AG04449 (cell line): ENCODE measurements at regions not wholly inside any gene's neighbourhood (a gene's known extent, or its start where the extent isn't known, plus 50 kb on each side); places are given as distances from the start of the nearest gene placed in this dataset.
"Not testable (repeated sequence)": the region's sequence is repeated elsewhere in the genome, so short reads cannot be mapped to it uniquely, and the experiment has no call there.

Experiments
- CTCF ChIA-PET: fragments of 350-600 bp; formaldehyde crosslinking; extraction: SDS; loops from one replicate; lab custom pipeline; 2021; ENCODE audit warnings: antibody characterized with exemption; lab: Yijun Ruan, JAX
- POLR2A ChIA-PET: fragments of 400-600, 350-600 bp; formaldehyde crosslinking; extraction: SDS; loops from one replicate; lab custom pipeline; 2020; ENCODE audit warnings: antibody characterized with exemption, inconsistent platforms; lab: Yijun Ruan, JAX
- DNase-seq: peaks from one replicate; pipeline ENCODE4 v3.0.0-alpha.2; 2010; ENCODE audit warnings: low read depth, low spot score
- H3K4me3 ChIP-seq: 2 replicates; pipeline ENCODE4 v1.5.1; 2011; ENCODE audit warnings: low read depth, mild to moderate bottlenecking, control low read depth, low read length
- TF ChIP-seq, protein P1 (sequence below): IDR thresholded peaks from one replicate; pipeline ENCODE4 v1.5.1; 2011; ENCODE audit warnings: mild to moderate bottlenecking, moderate library complexity, low read length, control low read depth, inconsistent platforms; ENCODE audit not compliant: insufficient read depth; ENCODE audit errors: missing control alignments

- TF ChIP-seq, protein P1, sequence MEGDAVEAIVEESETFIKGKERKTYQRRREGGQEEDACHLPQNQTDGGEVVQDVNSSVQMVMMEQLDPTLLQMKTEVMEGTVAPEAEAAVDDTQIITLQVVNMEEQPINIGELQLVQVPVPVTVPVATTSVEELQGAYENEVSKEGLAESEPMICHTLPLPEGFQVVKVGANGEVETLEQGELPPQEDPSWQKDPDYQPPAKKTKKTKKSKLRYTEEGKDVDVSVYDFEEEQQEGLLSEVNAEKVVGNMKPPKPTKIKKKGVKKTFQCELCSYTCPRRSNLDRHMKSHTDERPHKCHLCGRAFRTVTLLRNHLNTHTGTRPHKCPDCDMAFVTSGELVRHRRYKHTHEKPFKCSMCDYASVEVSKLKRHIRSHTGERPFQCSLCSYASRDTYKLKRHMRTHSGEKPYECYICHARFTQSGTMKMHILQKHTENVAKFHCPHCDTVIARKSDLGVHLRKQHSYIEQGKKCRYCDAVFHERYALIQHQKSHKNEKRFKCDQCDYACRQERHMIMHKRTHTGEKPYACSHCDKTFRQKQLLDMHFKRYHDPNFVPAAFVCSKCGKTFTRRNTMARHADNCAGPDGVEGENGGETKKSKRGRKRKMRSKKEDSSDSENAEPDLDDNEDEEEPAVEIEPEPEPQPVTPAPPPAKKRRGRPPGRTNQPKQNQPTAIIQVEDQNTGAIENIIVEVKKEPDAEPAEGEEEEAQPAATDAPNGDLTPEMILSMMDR: no peak
- no peak for DNase-seq
- H3K4me3 ChIP-seq: no peak overlapping the region
- CTCF ChIA-PET: interaction anchor here (0.7 to 1.5 kb wide), 3 partner anchors 10 to 37 kb away, joined by 3 to 5 read pairs (median 3); no protein-coding TSS in a partner anchor
- POLR2A ChIA-PET: no interaction called here
Observed at GRCh38 chr22:22164541-22165272, 79.9 kb upstream of the VPREB1 start.

DNA sequence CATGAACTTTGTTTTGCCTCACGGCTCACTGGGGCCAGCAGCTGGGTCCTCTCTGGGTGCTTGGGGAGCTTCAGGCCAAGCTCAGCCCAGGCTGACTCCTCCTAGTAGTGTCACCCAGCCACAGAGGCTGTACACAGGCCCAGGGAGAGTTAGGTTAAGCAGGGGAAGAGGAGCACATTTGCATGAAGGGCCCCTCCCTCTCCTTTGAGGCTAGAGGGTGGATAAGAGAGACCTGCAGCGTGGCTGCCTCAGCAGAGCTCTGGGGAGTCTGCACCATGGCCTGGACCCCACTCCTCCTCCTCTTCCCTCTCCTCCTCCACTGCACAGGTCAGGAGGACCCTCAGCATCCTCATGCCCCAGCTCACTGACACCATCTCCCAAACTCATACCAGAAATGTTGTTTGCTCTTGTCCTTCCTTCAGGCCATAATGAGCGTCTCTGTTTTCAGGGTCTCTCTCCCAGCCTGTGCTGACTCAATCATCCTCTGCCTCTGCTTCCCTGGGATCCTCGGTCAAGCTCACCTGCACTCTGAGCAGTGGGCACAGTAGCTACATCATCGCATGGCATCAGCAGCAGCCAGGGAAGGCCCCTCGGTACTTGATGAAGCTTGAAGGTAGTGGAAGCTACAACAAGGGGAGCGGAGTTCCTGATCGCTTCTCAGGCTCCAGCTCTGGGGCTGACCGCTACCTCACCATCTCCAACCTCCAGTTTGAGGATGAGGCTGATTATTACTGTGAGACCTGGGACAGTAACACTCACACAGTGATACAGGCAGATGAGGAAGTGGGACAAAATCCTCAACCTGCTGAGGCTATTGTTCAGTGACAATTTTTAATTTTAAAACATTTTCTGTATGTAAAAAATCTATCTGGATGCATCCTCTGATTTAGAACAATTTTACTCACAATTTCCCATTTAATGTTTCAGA is 82.4 kb upstream of the VPREB1 start:
- CTCF ChIA-PET: interaction anchor here (1.1 kb wide), 1 partner anchor 26 kb away, joined by 3 read pairs; no protein-coding TSS in a partner anchor
- H3K4me3 ChIP-seq: no peak overlapping the region

DNA sequence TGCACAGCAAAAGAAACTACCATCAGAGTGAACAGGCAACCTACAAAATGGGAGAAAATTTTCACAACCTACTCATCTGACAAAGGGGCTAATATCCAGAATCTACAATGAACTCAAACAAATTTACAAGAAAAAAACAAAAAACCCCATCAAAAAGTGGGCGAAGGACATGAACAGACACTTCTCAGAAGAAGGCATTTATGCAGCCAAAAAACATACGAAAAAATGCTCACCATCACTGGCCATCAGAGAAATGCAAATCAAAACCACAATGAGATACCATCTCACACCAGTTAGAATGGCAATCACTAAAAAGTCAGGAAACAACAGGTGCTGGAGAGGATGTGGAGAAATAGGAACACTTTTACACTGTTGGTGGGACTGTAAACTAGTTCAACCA is 83.8 kb upstream of the VPREB1 start:
- POLR2A ChIA-PET, DNase-seq, CTCF ChIA-PET, H3K4me3 ChIP-seq: not testable (repeated sequence)

More for the DNA sequence above, 82.4 kb upstream of the VPREB1 start:
- TF ChIP-seq, protein P1: no peak
- POLR2A ChIA-PET: no interaction called here
- DNase-seq: no peak

- POLR2A ChIA-PET: no interaction called here
- CTCF ChIA-PET: interaction anchor here (1.0 to 3.1 kb wide), 3 partner anchors 8 to 49 kb away, joined by 3 to 16 read pairs (median 14); no protein-coding TSS in a partner anchor
- no peak overlapping the region for H3K4me3 ChIP-seq
Observed at GRCh38 chr22:22159384-22159783, 85.2 kb upstream of the VPREB1 start.

GRCh38 chr22:22158965-22159364 is 85.6 kb upstream of the VPREB1 start:
- ChIA-PET CTCF (interaction anchor here (1.0 to 3.1 kb wide), 3 partner anchors 8 to 49 kb away, joined by 3 to 16 read pairs (median 14); no protein-coding TSS in a partner anchor), POLR2A (no interaction called here)
- no peak overlapping the region for H3K4me3 ChIP-seq
- no peak for DNase-seq
- TF ChIP-seq, protein P1: no peak

More at GRCh38 chr22:22159384-22159783, 85.2 kb upstream of the VPREB1 start:
- TF ChIP-seq, protein P1: no peak
- no peak for DNase-seq

DNA sequence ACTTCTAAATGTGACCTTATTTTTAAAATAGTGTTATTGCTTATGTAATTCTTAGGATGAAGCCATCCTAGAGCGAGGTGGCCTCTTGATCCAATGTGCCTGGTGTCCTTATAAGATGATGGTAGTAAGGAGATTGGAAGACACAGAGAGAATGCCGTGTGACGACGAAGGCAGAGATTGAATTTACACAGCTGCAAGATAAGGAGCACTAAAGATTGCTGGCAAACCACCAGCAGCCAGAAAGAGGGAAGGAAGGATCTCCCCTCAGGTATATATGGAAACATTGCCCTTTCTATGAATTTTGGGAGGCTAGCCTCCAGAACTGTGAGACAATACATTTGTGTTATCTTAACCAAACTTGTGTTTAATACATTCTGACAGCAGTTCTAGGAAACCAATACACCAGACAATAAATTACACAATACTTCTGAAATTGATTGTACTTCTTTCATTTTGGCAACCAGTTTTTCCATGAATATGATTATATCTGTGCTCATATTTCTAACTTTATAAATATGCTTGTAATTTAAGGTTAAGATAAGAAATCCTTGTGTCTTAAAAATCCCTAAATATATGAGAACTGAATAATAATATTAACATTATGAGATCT is 86.3 kb upstream of the VPREB1 start:
- no peak for DNase-seq
- ChIA-PET CTCF (interaction anchor here (0.9 to 3.1 kb wide), 4 partner anchors 9 to 28 kb away, joined by 3 to 16 read pairs (median 8); no protein-coding TSS in a partner anchor), POLR2A (no interaction called here)
- H3K4me3 ChIP-seq: no peak overlapping the region
- TF ChIP-seq, protein P1: no peak
